ENCODE measurements at regions not wholly inside any gene's neighbourhood (a gene's known extent, or its start where the extent isn't known, plus 50 kb on each side); places are given as distances from the start of the nearest gene placed in this dataset.
A peak's percentile ranks its signal among the peaks of the same experiment; 100 is the strongest.

GRCh38 chr4:95998311-95998710 is 158.4 kb downstream of the PDHA2 start:
- DNase-seq: peak; percentile 6

DNA sequence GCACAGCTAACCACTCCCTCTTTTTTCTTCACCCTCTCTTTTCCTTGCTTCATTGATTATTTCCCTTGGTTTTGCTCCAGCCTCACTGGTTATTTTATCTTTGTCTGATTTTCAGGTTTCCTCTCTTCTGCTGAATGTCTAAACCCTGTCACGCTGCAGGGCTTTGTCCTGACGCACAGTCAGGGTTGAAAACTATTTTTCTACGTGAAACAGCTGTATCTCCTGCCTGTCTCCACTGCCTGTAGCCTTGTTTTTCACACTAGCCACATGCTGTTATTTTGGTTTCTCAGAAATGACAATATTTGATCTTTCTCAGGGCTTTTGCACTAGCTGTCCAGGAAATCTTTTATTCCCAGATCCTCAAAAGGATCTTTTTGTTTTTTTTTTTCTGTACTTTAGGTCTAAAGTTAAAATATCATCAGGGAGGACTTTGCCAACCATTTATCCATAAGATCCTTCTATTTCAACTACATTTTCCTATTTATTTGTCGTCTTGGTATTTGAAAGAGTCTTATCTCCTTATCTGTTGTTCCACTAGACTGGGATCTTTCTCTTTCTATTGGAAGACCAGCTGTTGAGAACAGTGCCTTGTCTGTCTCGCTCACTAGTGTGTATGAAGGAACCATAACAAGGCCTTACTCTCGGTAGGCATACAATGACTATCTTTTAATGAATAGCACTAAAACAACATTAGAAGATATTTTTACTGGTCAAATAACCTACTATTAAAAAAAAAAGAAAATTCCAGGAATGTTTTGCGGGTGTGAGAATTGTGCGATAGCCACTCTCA is 164.3 kb downstream of the PDHA2 start:
- DNase-seq: no peak

DNA sequence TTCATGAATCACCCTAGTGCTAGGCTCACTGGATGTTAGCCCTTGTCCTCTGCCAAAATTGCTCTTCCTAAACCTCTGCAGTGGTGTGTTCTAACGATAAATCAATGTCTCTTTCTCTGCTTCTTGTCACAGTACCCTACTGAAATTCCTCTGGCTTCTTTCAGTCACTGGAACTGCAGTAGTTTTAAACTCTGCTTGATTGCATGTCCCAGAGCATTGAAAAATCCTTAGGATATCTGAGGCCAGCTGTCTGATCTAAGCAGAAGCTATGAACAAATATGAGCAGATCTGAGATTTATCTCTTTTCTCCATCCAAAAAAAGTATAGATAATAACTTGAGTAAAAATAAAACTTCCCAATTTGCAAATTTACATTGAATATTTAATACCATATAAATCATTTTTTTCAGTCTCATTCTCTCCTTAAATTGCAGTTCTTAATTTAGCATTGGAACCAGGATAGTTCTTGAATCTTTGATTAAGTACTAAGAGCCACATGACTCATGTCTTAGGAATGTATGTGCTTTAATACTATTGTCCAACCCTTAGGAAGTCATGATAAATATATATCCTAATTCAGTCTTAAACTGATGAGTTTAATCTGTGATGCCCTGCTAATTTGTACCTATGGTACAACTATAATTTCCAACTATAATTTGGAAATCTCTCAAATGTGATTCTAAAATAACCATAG is 169.7 kb downstream of the PDHA2 start:
- peak; percentile 25 for DNase-seq

DNA sequence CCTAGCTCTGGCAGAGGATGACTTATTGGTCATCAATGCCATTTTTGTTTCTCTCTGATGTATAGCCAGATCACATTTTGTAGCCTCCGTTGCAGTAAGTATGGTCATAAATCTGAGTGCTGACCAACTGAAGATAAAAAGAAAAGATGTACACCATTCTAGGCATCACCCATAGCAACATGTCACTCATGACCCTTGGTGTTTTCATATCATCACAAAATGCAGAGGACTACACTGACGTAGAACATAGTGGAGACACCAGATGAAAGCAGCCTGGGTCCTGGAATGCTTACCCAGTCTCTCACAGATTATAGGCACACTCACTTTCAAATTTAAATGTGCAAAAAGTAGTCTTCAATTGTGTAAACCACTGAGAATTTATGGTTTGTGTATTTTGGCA is 172.8 kb downstream of the PDHA2 start:
- no peak for DNase-seq

GRCh38 chr4:96016634-96017299 is 176.9 kb downstream of the PDHA2 start:
- peak; percentile 35 for DNase-seq

DNA sequence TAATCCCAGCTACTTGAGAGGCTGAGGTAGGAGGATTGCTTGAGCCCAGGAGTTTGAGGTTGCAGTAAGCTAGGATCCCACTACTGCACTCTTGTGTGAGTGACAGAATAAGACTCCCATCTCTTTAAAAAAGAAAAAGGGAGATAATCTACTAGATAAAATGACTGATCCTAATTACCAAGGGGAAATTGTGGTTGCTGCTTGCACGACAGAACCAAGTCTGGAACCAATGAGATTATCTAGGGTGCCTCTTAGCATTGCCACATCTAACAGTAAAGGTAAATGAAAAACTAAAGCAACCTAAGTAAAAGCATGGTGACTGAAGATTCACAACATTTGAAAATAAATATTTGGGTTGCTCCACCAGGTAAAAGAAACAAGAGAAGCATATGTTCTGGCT is 185.1 kb downstream of the PDHA2 start:
- DNase-seq: no peak

- DNase-seq: no peak
These were observed 195.8 kb downstream of the PDHA2 start for GRCh38 chr4:96035727-96036126.

- no peak for DNase-seq
These were observed 196.9 kb downstream of the PDHA2 start for GRCh38 chr4:96036781-96037180.

DNA sequence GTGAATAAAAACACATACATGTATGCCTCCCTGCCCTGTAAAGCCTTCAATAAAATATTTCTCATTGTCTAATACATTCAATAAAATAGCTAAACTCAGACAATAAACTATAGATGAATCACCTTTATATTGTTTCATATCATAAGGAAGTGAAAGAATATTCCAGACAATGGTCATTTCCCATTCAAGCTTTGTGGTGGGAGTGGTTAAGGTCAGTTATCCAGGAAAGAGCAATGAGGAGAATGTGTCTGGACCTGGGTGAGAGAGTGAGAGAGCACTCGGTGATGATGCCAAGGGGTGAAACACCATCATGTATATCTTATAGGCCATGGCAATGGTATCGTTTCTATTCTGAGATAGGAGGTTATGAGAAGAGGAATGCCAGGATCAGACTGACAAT is 197.8 kb downstream of the PDHA2 start:
- DNase-seq: no peak

- DNase-seq: no peak
These were observed 199.3 kb downstream of the PDHA2 start for GRCh38 chr4:96039217-96039616.

GRCh38 chr4:96039803-96040436 is 200.0 kb downstream of the PDHA2 start:
- DNase-seq: no peak

- DNase-seq: no peak
These were observed 205.1 kb downstream of the PDHA2 start for GRCh38 chr4:96044971-96045370.

DNA sequence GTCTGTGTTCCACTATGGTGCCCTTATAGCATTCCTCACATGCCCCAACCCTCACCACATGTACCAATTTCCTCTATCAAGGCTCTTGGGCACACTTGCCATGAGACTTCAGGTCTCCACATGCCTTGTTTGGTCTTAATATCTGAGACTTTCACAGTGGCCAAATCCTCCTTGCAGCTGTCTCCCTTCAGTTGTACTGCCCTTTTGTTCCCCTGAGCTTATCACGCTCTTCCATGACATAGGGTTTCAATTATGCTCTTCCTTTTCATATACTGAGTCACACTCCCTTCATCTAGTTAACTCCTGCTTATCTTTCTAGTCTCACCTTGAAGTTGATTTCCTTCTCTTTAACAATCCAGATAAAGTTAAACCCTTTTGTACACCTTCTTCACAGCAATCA is 212.9 kb downstream of the PDHA2 start:
- no peak for DNase-seq

GRCh38 chr4:96056346-96056934 is 216.5 kb downstream of the PDHA2 start:
- DNase-seq: no peak

GRCh38 chr4:96063639-96064038 is 223.7 kb downstream of the PDHA2 start:
- DNase-seq: no peak

DNA sequence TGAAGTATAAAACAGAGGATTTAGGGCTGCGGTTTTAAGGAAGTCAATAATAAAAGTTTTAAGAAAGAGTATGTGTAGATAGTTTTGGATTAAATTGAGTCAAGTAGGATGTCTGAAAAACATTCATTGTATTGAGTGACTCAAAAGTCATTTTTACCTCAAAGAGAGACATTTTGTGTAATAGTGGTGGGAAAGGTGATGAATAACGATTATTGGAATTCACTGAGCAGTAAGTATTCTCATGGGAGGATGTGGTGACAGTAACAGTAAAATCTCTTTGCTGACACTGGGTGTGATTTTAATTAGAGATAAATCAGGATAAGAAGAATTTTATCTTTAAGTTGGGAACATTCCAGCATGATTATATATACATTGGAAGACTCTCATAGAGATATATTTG is 233.6 kb downstream of the PDHA2 start:
- peak; percentile 34 for DNase-seq

- DNase-seq: no peak
These were observed 252.3 kb downstream of the PDHA2 start for GRCh38 chr4:96092151-96092705.

DNA sequence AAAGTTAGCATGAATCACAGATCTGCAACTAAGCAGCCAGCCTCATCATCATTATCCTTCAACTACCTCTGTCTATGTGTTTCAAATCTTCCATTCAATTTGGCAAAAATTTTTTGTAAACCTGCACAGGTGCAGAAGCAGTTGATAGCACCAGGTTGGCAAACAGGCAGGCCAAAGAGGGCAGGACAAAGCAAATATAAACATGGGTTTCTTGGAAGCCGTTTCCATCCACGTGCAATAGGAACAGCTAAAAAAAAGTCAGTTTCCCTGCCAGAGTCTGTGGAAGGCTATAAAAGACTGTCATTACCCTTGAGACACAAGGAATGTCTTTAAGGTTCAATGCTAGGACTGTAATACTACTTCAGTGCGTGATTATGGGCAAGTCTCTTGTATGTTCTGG is 253.2 kb downstream of the PDHA2 start:
- DNase-seq: no peak

DNA sequence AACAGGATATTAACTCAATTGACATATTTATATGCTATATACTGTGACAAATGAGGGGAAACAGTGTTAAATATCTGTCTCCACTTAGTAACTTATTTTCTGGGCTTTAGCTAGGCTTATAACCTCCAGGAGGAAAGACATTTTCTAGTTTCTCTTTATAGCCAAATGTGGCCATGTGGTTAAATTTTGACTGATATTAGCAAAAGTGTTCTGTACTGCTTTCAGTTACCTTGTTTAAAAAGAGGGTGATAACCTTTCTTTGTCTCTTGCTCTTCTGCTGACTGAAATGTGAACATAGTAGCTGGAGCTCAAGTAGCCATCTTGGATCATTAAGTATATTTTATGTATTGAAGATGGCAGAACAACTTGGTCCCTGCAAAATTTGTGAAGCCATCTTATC is 253.7 kb downstream of the PDHA2 start:
- no peak for DNase-seq

- DNase-seq: no peak
These were observed 254.3 kb downstream of the PDHA2 start for GRCh38 chr4:96094183-96094582.

- no peak for DNase-seq
These were observed 257.2 kb downstream of the PDHA2 start for GRCh38 chr4:96097040-96097607.

DNA sequence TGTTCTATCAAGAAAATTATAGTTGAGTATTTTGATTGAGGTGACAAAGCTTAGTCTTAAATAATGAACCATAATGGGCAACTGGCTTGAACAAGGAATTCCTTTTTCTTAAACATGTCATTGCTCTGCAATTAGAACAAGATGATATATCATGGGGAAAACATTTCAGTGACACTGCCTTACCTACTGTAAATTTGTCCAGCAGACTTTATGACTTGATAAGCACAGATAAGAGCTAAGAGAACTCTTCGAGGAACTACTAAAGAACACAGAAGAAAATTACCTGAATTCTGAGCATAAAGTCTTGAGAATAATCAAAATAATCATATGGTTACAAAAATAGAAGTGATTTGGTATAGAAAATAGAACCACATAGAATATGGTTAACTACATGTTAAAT is 257.8 kb downstream of the PDHA2 start:
- DNase-seq: no peak

All from fibroblast of skin of abdomen (primary cell).